Heart right ventricle (tissue), 16 donors: ENCODE measurements at regions not wholly inside any gene's neighbourhood (a gene's known extent, or its start where the extent isn't known, plus 50 kb on each side); places are given as distances from the start of the nearest gene placed in this dataset.

Source experiments
- ATAC-seq, 8 donors: fragments of 200-7000 bp; cut with Tn5 transposase; one replicate each; pipeline ENCODE4 v1.9.1; 2020; ENCODE audit warnings: mild to moderate bottlenecking in 8 of 8, moderate library complexity in 8 of 8, moderate number of reproducible peaks in 1 of 8
- DNase-seq, 2 donors: peaks; one replicate each; pipeline ENCODE4 v3.0.0-alpha.2; 2020
- H3K27ac ChIP-seq, 10 donors: fragments of 200-600 bp; sonication (generic) in 2 of 10; one replicate each; pipeline versions ENCODE4 v1.5.0 to v1.8.0; 2020 to 2022; ENCODE audit warnings: mild to moderate bottlenecking in 3 of 10
- H3K27me3 ChIP-seq, 7 donors: fragments of 200-600 bp; one replicate each; pipeline ENCODE4 v1.8.0; 2021 to 2022; ENCODE audit warnings: mild to moderate bottlenecking in 2 of 7
- H3K36me3 ChIP-seq, 9 donors: fragments of 200-600 bp; sonication (generic) in 1 of 9; one replicate each; pipeline versions ENCODE4 v1.5.0 to v1.8.0; 2020 to 2022; ENCODE audit warnings: mild to moderate bottlenecking in 2 of 9
- H3K4me1 ChIP-seq, 9 donors: fragments of 200-600 bp; sonication (generic) in 1 of 9; one replicate each; pipeline versions ENCODE4 v1.5.0 to v1.8.0; 2020 to 2022; ENCODE audit warnings: mild to moderate bottlenecking in 4 of 9
- H3K4me3 ChIP-seq, 10 donors: fragments of 200-600 bp; sonication (generic) in 2 of 10; one replicate each; pipeline versions ENCODE4 v1.5.0 to v1.8.0; 2020 to 2022; ENCODE audit warnings: mild to moderate bottlenecking in 7 of 10, moderate library complexity in 2 of 10
- H3K9me3 ChIP-seq, 11 donors: fragments of 200-600 bp in 10 of 11; sonication (generic) in 2 of 11; one replicate each; pipeline versions ENCODE4 v1.5.0 to v1.8.0; 2013 to 2022; ENCODE audit warnings: mild to moderate bottlenecking in 2 of 11, control low read depth in 1 of 11, moderate library complexity in 1 of 11
- WGBS, 2 donors: extraction: QIAGEN DNeasy Blood & Tissue Kit; methylation state at CpG; one replicate each; pipeline ENCODE4 v1.1.7; 2013; ENCODE audit warnings: inconsistent platforms in 1 of 2; 5-methylcytosine and 5-hydroxymethylcytosine counted together
- intact Hi-C, 10 donors: fragments of 100-400 bp; cut with DNase I; formaldehyde crosslinking; loops; one replicate each; pipeline versions ENCODE4 v1.11.1 to v1.14.2; 2022
- TF ChIP-seq, protein P1 (sequence below), 9 donors: fragments of 200-600 bp; sonication (generic) in 2 of 9; IDR thresholded peaks; one replicate each; pipeline versions ENCODE4 v1.5.0 to v1.8.0; 2021 to 2022; ENCODE audit warnings: antibody characterized with exemption in 9 of 9, mild to moderate bottlenecking in 5 of 9, moderate library complexity in 1 of 9
- donor health status: Arrhythmogenic right ventricular cardiomyopathy.
- donor health status: ischemic (EF 13 %, LVEDD 7.1; RV severe dilation, severe dysfunction).
- donor health status: healthy with polysubstance abuse.
- donor health status: DM: no; HTN: yes; CAD: no.
- donor health status: DM: no; HTN: no; CAD: no.
- donor health status: ischemic (EF 25% LVEDD 6.9; RV normal size, moderate dysfunction).
- donor health status: ischemic (EF 25% LVEDD 5.7; RV mildly dilated, moderate dysfunction).
- donor health status: healthy.
- donor health status: DM: yes; HTN: yes; CAD: no.
- donor health status: Ischemic cardiomyopathy.
- donor health status: ischemic (EF 35%, LVEDD 5.7; RV mildly dilated, moderate dysfunction).
- donor health status: nonischemic (EF 11% LVEDD 7.7; RV severe dilation, severe dysfunction).
- donor health status: DM: yes; HTN: yes; CAD: no.
- donor health status: PGD.
- donor health status: ischemic (EF 29% LVEDD 5.4; RV normal size, mild dysfunction).
- donor health status: nonischemic (EF 23%, LVEDD 6.1; RV moderate dilation, normal function).

DNA sequence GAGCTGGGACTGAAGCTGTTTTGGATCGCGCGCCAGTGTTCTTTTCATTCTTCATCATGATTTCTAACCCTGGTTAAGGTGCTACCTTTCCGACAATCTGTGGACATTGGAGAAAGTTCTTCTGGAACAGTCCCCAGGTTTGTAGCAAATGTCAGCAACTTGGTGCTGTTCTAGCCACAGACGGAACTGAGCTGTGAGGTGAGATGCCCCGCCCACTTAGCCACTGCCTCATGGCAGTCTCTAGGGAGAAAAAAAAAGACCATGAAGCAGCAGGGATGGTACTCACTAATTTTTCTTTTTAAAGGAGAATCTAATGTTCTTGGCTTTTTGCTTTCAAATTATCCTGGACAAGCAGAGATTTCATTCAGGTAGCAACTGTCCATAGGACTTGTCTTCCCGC is 72.1 kb upstream of the STK32A start:
- Histone ChIP-seq H3K36me3 (no peaks in the 10 kb centered on the region), H3K9me3 (peaks cover 0 to 2% (median 0%) of the 10 kb centered on the region in 11 donors), H3K27ac (no peak overlapping the region), H3K27me3 (no peaks in the 10 kb centered on the region), H3K4me3 (no peak overlapping the region), H3K4me1 (peaks cover 0 to 7% (median 0%) of the 10 kb centered on the region in 9 donors)
- TF ChIP-seq, protein P1, sequence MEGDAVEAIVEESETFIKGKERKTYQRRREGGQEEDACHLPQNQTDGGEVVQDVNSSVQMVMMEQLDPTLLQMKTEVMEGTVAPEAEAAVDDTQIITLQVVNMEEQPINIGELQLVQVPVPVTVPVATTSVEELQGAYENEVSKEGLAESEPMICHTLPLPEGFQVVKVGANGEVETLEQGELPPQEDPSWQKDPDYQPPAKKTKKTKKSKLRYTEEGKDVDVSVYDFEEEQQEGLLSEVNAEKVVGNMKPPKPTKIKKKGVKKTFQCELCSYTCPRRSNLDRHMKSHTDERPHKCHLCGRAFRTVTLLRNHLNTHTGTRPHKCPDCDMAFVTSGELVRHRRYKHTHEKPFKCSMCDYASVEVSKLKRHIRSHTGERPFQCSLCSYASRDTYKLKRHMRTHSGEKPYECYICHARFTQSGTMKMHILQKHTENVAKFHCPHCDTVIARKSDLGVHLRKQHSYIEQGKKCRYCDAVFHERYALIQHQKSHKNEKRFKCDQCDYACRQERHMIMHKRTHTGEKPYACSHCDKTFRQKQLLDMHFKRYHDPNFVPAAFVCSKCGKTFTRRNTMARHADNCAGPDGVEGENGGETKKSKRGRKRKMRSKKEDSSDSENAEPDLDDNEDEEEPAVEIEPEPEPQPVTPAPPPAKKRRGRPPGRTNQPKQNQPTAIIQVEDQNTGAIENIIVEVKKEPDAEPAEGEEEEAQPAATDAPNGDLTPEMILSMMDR (IDR thresholded peaks at IDR 0.05), result no peak
- no peak for ATAC-seq
- no peak for DNase-seq
- 82 to 87% methylated on average over 7 of the region's 7 CpGs for WGBS, 2 donors
- intact Hi-C loops, result no loop called here

DNA sequence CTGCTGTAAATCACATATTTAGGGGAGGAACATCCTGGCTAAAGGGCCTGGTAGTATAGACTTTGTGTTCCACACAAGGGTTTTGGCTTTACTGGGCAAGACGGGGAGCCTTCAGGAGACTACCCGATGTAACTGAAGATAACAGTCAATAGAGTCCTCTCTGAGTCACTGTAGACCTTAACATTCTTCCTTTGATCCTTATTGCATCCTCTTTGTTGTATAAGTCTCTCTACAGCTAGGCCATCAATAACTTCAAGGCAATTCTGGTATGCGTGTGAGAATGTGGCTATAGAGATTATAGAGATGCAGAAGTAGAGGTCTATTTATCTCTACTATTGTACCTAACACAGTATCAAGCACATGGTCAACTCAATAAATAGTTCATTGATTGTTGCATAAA is 67.3 kb upstream of the STK32A start:
- no peaks in the 10 kb centered on the region for H3K4me1 ChIP-seq
- no peaks in the 10 kb centered on the region for H3K27me3 ChIP-seq
- no peak overlapping the region for H3K4me3 ChIP-seq
- WGBS, 2 donors, result 82% methylated on average over 3 of the region's 3 CpGs
- TF ChIP-seq, protein P1 (IDR thresholded peaks at IDR 0.05), result no peak
- DNase-seq, result no peak
- H3K9me3 ChIP-seq, result no peaks in the 10 kb centered on the region
- no peak overlapping the region for H3K27ac ChIP-seq
- intact Hi-C loops, result no loop called here
- no peaks in the 10 kb centered on the region for H3K36me3 ChIP-seq
- ATAC-seq, result no peak

DNA sequence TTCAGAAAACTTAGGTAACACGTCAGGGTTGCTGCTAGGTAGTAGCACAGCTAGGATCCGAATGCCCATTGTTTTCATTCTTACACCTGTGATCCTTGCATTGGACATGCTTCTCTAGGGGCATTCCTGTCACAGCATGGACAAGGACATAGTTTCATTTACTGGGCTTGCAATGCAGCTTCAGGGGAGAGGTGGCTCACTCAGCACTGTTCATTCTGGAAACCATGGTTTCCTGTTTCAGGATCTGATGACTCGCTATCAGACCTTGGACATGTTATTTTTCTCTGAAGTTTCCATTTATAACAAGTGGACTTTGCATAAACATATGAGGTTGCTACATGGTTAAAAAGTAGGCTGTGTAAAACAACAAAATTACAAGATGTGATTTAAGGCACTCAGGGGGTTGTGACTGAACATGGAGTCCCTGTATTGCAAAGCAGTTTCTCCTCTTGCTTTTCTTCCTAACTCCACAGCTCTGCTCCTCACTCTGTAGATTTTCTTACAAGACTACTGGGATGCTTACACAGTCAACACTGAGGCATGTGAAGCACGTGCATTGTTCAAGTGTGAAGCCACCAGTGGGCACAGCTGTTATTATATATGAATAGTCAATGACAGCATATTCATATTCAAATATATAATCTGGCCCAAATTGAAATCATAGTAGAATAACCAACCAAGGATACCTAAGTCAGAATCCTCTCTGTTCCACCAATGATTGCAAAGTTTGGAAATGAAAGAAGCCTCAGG is 66.1 kb upstream of the STK32A start:
- WGBS, 2 donors, result 60 to 67% methylated on average over 4 of the region's 4 CpGs
- TF ChIP-seq, protein P1 (IDR thresholded peaks at IDR 0.05), result no peak
- H3K36me3 ChIP-seq, result no peaks in the 10 kb centered on the region
- no peaks in the 10 kb centered on the region for H3K27me3 ChIP-seq
- no peaks in the 10 kb centered on the region for H3K4me1 ChIP-seq
- DNase-seq (no peak), ATAC-seq (no peak)
- H3K4me3 ChIP-seq, result no peak overlapping the region
- H3K9me3 ChIP-seq, result no peaks in the 10 kb centered on the region
- intact Hi-C loops, result no loop called here
- no peak overlapping the region for H3K27ac ChIP-seq

DNA sequence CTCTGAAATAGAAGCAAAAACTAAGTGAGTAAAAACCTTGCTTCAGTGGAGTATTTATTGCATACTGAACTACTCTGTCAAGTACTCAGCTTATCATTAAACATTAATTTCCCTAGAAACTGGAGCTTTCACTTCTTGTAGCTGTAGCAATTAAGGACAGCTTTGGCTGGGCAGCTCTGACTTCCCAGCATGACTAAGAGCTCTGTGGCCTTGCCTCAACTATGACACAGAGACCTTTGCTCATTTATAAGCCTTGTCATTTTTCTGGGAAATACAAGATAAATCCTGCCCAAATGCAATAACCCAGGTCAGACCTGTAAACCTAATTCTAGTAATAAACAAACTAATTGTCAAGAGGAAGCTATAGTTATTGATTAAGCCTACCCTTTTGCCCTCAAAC is 65.4 kb upstream of the STK32A start:
- H3K27me3 ChIP-seq, result no peaks in the 10 kb centered on the region
- H3K4me3 ChIP-seq, result no peak overlapping the region
- TF ChIP-seq, protein P1 (IDR thresholded peaks at IDR 0.05), result no peak
- DNase-seq, result no peak
- no peaks in the 10 kb centered on the region for H3K9me3 ChIP-seq
- no peak overlapping the region for H3K27ac ChIP-seq
- peak in 2 of 8 donors; percentile 48 to 51 for ATAC-seq
- intact Hi-C loops, result no loop called here
- H3K36me3 ChIP-seq, result no peaks in the 10 kb centered on the region
- no peaks in the 10 kb centered on the region for H3K4me1 ChIP-seq
